H1 (cell line): ENCODE measurements at regions not wholly inside any gene's neighbourhood (a gene's known extent, or its start where the extent isn't known, plus 50 kb on each side); places are given as distances from the start of the nearest gene placed in this dataset.

Experiments used
- BRCA1 ChIP-seq: IDR thresholded peaks from 2 replicates; pipeline ENCODE4 v1.6.1; 2012; ENCODE audit warnings: low read depth, low read length, improper control_type of control experiment
- CBX8 ChIP-seq: fragments of 300-800, 300-1000 bp; sonication (generic); IDR thresholded peaks from 2 replicates; pipeline ENCODE4 v1.7.1; 2016; ENCODE audit warnings: low read depth, low read length, borderline replicate concordance
- CEBPB ChIP-seq: IDR thresholded peaks from 2 replicates; pipeline ENCODE4 v1.6.1; 2012; ENCODE audit warnings: low read depth, low read length
- CREB1 ChIP-seq: IDR thresholded peaks from 2 replicates; pipeline ENCODE4 v1.6.1; 2012; ENCODE audit warnings: inconsistent platforms
- EZH2 ChIP-seq: fragments of 200-600 bp; sonication (generic); IDR thresholded peaks from 2 replicates; pipeline ENCODE4 v1.7.1; 2012; ENCODE audit warnings: low read depth, mild to moderate bottlenecking, moderate library complexity, low read length, inconsistent platforms; ENCODE audit not compliant: severe bottlenecking
- GABPA ChIP-seq: IDR thresholded peaks from 2 replicates; pipeline ENCODE4 v1.6.1; 2011; ENCODE audit warnings: mild to moderate bottlenecking, low read length, moderate library complexity, borderline replicate concordance; ENCODE audit not compliant: insufficient read depth
- POLR2A ChIP-seq, 2 experiments: IDR thresholded peaks; 1 replicate in 1 of 2; 2 replicates in 1 of 2; pipeline ENCODE4 v1.6.1; 2011; ENCODE audit warnings: low read depth in 2 of 2, low read length in 2 of 2, mild to moderate bottlenecking in 2 of 2; ENCODE audit errors: control extremely low read depth in 1 of 2
- POLR2AphosphoS5 ChIP-seq: IDR thresholded peaks from 2 replicates; pipeline ENCODE4 v1.6.1; 2011; ENCODE audit warnings: low read depth, low read length
- RAD21 ChIP-seq, 2 experiments: IDR thresholded peaks in 1 of 2; conservative IDR thresholded peaks in 1 of 2; 2 replicates each; pipeline ENCODE4 v1.6.1; 2011; ENCODE audit warnings: low read depth in 2 of 2, low read length in 2 of 2, improper control_type of control experiment in 1 of 2, inconsistent platforms in 1 of 2, mild to moderate bottlenecking in 1 of 2, moderate library complexity in 1 of 2
- SRF ChIP-seq: IDR thresholded peaks from 2 replicates; pipeline ENCODE4 v1.6.1; 2011; ENCODE audit warnings: mild to moderate bottlenecking, low read depth, low read length, moderate library complexity
- TF ChIP-seq, protein P1 (sequence below), 3 experiments: IDR thresholded peaks; 1 replicate in 2 of 3; 2 replicates in 1 of 3; pipeline versions ENCODE4 v1.5.1 to v1.6.1; 2011; ENCODE audit warnings: low read length in 3 of 3, mild to moderate bottlenecking in 3 of 3, inconsistent platforms in 2 of 3, low read depth in 1 of 3, moderate library complexity in 1 of 3; ENCODE audit not compliant: insufficient read depth in 1 of 3; ENCODE audit errors: control extremely low read depth in 1 of 3
- TF ChIP-seq, protein P2 (sequence below): IDR thresholded peaks from 2 replicates; pipeline ENCODE4 v1.6.1; 2012; ENCODE audit warnings: inconsistent platforms

DNA sequence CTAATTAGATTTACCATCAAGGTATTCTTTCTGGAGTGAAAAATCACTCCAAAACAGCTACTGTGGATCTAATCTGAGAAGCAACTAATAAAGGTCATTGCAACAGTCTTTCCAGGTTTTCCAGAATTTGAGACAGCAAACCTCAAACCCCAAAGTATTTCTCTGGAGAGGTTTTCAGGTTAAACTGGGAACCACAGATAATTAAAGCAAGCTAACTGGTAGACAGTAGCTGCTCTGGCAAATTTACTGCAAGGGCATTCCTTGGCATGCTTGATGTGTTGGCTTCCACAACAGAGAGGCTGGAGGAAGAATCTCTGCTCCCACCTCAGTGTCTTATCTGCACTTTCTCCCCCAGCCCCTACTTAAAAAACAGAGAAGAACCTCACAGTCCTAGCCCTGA is 140.0 kb upstream of the NRBF2 start:
- TF ChIP-seq, protein P1, sequence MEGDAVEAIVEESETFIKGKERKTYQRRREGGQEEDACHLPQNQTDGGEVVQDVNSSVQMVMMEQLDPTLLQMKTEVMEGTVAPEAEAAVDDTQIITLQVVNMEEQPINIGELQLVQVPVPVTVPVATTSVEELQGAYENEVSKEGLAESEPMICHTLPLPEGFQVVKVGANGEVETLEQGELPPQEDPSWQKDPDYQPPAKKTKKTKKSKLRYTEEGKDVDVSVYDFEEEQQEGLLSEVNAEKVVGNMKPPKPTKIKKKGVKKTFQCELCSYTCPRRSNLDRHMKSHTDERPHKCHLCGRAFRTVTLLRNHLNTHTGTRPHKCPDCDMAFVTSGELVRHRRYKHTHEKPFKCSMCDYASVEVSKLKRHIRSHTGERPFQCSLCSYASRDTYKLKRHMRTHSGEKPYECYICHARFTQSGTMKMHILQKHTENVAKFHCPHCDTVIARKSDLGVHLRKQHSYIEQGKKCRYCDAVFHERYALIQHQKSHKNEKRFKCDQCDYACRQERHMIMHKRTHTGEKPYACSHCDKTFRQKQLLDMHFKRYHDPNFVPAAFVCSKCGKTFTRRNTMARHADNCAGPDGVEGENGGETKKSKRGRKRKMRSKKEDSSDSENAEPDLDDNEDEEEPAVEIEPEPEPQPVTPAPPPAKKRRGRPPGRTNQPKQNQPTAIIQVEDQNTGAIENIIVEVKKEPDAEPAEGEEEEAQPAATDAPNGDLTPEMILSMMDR (IDR thresholded peaks at IDR 0.05; ENCODE audit: control extremely low read depth in 1 of 3, insufficient read depth in 1 of 3, low read depth in 1 of 3, low read length in 3 of 3), result no peak
- no peak for TF ChIP-seq POLR2A (IDR thresholded peaks at IDR 0.05; ENCODE audit: control extremely low read depth in 1 of 2, low read depth in 2 of 2, low read length in 2 of 2)
- TF ChIP-seq EZH2, result no peak
- no peak for TF ChIP-seq GABPA
- TF ChIP-seq CREB1, result no peak
- no peak for TF ChIP-seq CEBPB
- TF ChIP-seq POLR2AphosphoS5, result no peak
- TF ChIP-seq CBX8, result no peak
- TF ChIP-seq, protein P2, sequence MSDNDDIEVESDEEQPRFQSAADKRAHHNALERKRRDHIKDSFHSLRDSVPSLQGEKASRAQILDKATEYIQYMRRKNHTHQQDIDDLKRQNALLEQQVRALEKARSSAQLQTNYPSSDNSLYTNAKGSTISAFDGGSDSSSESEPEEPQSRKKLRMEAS, result no peak
- no peak for TF ChIP-seq BRCA1
- TF ChIP-seq RAD21 (IDR thresholded peaks at IDR 0.05 in 1 of 2, conservative IDR thresholded peaks at IDR 0.05 in 1 of 2; ENCODE audit: low read depth in 2 of 2, low read length in 2 of 2), result no peak
- no peak for TF ChIP-seq SRF
